GM12878 (cell line): ENCODE measurements at regions not wholly inside any gene's neighbourhood (a gene's known extent, or its start where the extent isn't known, plus 50 kb on each side); places are given as distances from the start of the nearest gene placed in this dataset.

Experiments
- ATAC-seq: fragments of 200-7000 bp; cut with Tn5 transposase; 3 replicates; pipeline ENCODE4 v1.9.1; 2020; ENCODE audit warnings: mild to moderate bottlenecking, moderate library complexity
- BruUV-seq: library from RNA; stranded (reverse); fragments of 400-500 nt; replicated peaks from 2 replicates; lab custom pipeline; 2021; lab: Mats Ljungman, UMichigan
- CTCF ChIA-PET: fragments of 300-600 bp; sonication (Branson Sonifier 250); formaldehyde crosslinking; extraction: SDS; loops from one replicate; lab custom pipeline; 2021; ENCODE audit warnings: inconsistent platforms; lab: Yijun Ruan, JAX
- POLR2A ChIA-PET: fragments of 350-600 bp; formaldehyde crosslinking; extraction: SDS; loops from one replicate; lab custom pipeline; 2021; ENCODE audit warnings: inconsistent platforms; lab: Charles Lee
- RAD21 ChIA-PET: fragments of 300-600 bp; sonication (Branson Sonifier 250); formaldehyde crosslinking; loops from one replicate; lab custom pipeline; 2023; ENCODE audit warnings: antibody characterized with exemption; ENCODE audit not compliant: unreplicated experiment; lab: Charles Lee
- SMC1A ChIA-PET: fragments of 300-600 bp; sonication (Branson Sonifier 250); formaldehyde crosslinking; loops from one replicate; lab custom pipeline; 2023; ENCODE audit not compliant: unreplicated experiment, uncharacterized antibody; lab: Charles Lee
- DNase-seq: peaks from one replicate; pipeline ENCODE4 v3.0.0-alpha.2; 2011; ENCODE audit warnings: low read depth, low spot score
- FAIRE-seq: peaks from 3 replicates; lab custom pipeline; 2011; peaks lifted over from hg19 to GRCh38; lab: Jason Lieb, UNC
- H2AFZ ChIP-seq: 2 replicates; pipeline ENCODE4 v1.6.0; 2011; ENCODE audit warnings: low read depth, low read length, control low read depth; ENCODE audit not compliant: control insufficient read depth
- H3K27ac ChIP-seq: 2 replicates; pipeline ENCODE4 v1.5.1; 2011; ENCODE audit warnings: control low read depth; ENCODE audit not compliant: control insufficient read depth, insufficient read depth
- H3K27me3 ChIP-seq, 2 experiments: replicated peaks in 1 of 2; 2 replicates each; pipeline versions ENCODE4 v1.6.0 to v1.6.1; 2011; ENCODE audit warnings: low read length in 1 of 2; ENCODE audit not compliant: control insufficient read depth in 2 of 2, insufficient read depth in 2 of 2
- H3K36me3 ChIP-seq, 2 experiments: 2 replicates each; pipeline ENCODE4 v1.5.1; 2011; ENCODE audit warnings: low read length in 1 of 2; ENCODE audit not compliant: control insufficient read depth in 2 of 2, insufficient read depth in 2 of 2
- H3K4me1 ChIP-seq: 2 replicates; pipeline ENCODE4 v1.6.1; 2011; ENCODE audit warnings: mild to moderate bottlenecking, low read length, moderate library complexity, mixed read lengths; ENCODE audit not compliant: control insufficient read depth, insufficient read depth
- H3K4me2 ChIP-seq: 2 replicates; pipeline ENCODE4 v1.6.0; 2011; ENCODE audit warnings: control low read depth; ENCODE audit not compliant: control insufficient read depth, insufficient read depth
- H3K4me3 ChIP-seq: fragments of 200-600 bp; sonication (generic); 2 replicates; pipeline ENCODE4 v1.5.1; 2016
- H3K79me2 ChIP-seq: 2 replicates; pipeline ENCODE4 v1.6.0; 2011; ENCODE audit warnings: low read length; ENCODE audit not compliant: control insufficient read depth, insufficient read depth
- H3K9ac ChIP-seq: 2 replicates; pipeline ENCODE4 v1.8.0; 2011; ENCODE audit warnings: low read length, control low read depth, mixed read lengths; ENCODE audit not compliant: control insufficient read depth, insufficient read depth
- H3K9me3 ChIP-seq: replicated peaks from 3 replicates; pipeline ENCODE4 v1.5.1; 2011; ENCODE audit warnings: mild to moderate bottlenecking, low read length; ENCODE audit not compliant: control insufficient read depth, insufficient read depth
- H4K20me1 ChIP-seq: 2 replicates; pipeline ENCODE4 v1.6.0; 2011; ENCODE audit not compliant: control insufficient read depth, insufficient read depth
- NBN ChIP-seq: fragments of 450-650 bp; IDR thresholded peaks from 2 replicates; pipeline ENCODE4 v1.6.1; 2016
- PAX5 ChIP-seq: IDR thresholded peaks from 2 replicates; pipeline ENCODE4 v1.6.1; 2011; ENCODE audit warnings: low read depth, low read length, borderline replicate concordance
- SUPT20H ChIP-seq: IDR thresholded peaks from 2 replicates; pipeline ENCODE4 v1.6.1; 2011; ENCODE audit warnings: low read depth, mild to moderate bottlenecking, low read length, moderate library complexity, borderline replicate concordance; ENCODE audit not compliant: control insufficient read depth
- ZBTB40 ChIP-seq: fragments of 450-650 bp; IDR thresholded peaks from 2 replicates; pipeline ENCODE4 v1.6.1; 2016; ENCODE audit warnings: mild to moderate bottlenecking, moderate library complexity, borderline replicate concordance
- WGBS: methylation state at CpG from one replicate; pipeline ENCODE4 v1.1.6; 2016; ENCODE audit warnings: low lambda C conversion rate; ENCODE audit not compliant: insufficient replicate concordance, insufficient coverage; ENCODE audit errors: missing lambda C conversion rate; 5-methylcytosine and 5-hydroxymethylcytosine counted together
- in situ Hi-C: fragments of 300-500 bp; cut with MboI; formaldehyde crosslinking; loops from 9 replicates; pipeline ENCODE4 v1.14.3; 2018; ENCODE audit warnings: mixed read lengths
- intact Hi-C: fragments of 100-400 bp; cut with micrococcal nuclease; formaldehyde crosslinking; loops from one replicate; pipeline ENCODE4 v1.14.2; 2022; ENCODE audit not compliant: unreplicated experiment

- no peak for TF ChIP-seq ZBTB40
Measured at GRCh38 chr16:8323153-8323552, 267.2 kb downstream of the TMEM114 start (continued).

GRCh38 chr16:8320131-8320530 lies 270.2 kb downstream of the TMEM114 start:
- BruUV-seq = no TSS peak
- ATAC-seq (no peak), FAIRE-seq (no peak), DNase-seq (no peak)
- H2AFZ ChIP-seq = no peak overlapping the region
- intact Hi-C loops (no loop called here), in situ Hi-C loops (no loop called here)
- POLR2A ChIA-PET = no interaction called here
- SMC1A ChIA-PET = no interaction called here
- TF ChIP-seq PAX5 (no peak), NBN (no peak), SUPT20H (no peak)
- no peaks in the 10 kb centered on the region for H3K36me3 ChIP-seq
- H3K4me1 ChIP-seq = no peaks in the 10 kb centered on the region
- H3K4me3 ChIP-seq = no peak overlapping the region
- no peaks in the 10 kb centered on the region for H3K27me3 ChIP-seq
- no peak overlapping the region for H3K27ac ChIP-seq
- RAD21 ChIA-PET = no interaction called here
- no peaks in the 10 kb centered on the region for H4K20me1 ChIP-seq
- H3K9me3 ChIP-seq = no peaks in the 10 kb centered on the region
- no peak overlapping the region for H3K4me2 ChIP-seq
- 29% methylated on average over 5 of the region's 5 CpGs for WGBS
- CTCF ChIA-PET = no interaction called here
- no peaks in the 10 kb centered on the region for H3K79me2 ChIP-seq
- no peak overlapping the region for H3K9ac ChIP-seq
